IMR-90 (cell line): ENCODE measurements at regions not wholly inside any gene's neighbourhood (a gene's known extent, or its start where the extent isn't known, plus 50 kb on each side); places are given as distances from the start of the nearest gene placed in this dataset.

ENCODE experiments used
- BHLHE40 ChIP-seq: fragments of 150-350 bp; IDR thresholded peaks from 2 replicates; pipeline ENCODE4 v1.6.1; 2016; ENCODE audit warnings: mild to moderate bottlenecking, low read depth, low read length
- FOS ChIP-seq: fragments of 150-350 bp; IDR thresholded peaks from 2 replicates; pipeline ENCODE4 v1.6.1; 2016; ENCODE audit warnings: low read depth, low read length
- POLR2A ChIP-seq: IDR thresholded peaks from 2 replicates; pipeline ENCODE4 v1.6.1; 2012; ENCODE audit warnings: mild to moderate bottlenecking, low read depth, low read length
- RAD21 ChIP-seq: IDR thresholded peaks from 2 replicates; pipeline ENCODE4 v1.6.1; 2012; ENCODE audit warnings: low read length, improper control_type of control experiment
- RCOR1 ChIP-seq: IDR thresholded peaks from 2 replicates; pipeline ENCODE4 v1.6.1; 2012; ENCODE audit warnings: mild to moderate bottlenecking, low read length, improper control_type of control experiment; ENCODE audit not compliant: insufficient replicate concordance
- RFX5 ChIP-seq: IDR thresholded peaks from 2 replicates; pipeline ENCODE4 v1.8.0; 2012; ENCODE audit warnings: low read depth, mild to moderate bottlenecking, low read length, moderate library complexity
- SMC3 ChIP-seq: fragments of 150-350 bp; IDR thresholded peaks from 2 replicates; pipeline ENCODE4 v1.6.1; 2016; ENCODE audit warnings: low read depth, mild to moderate bottlenecking, antibody characterized with exemption, low read length, moderate library complexity
- TF ChIP-seq, protein P1 (sequence below): conservative IDR thresholded peaks from 2 replicates; pipeline ENCODE4 v1.5.1; 2012; ENCODE audit warnings: mild to moderate bottlenecking, low read depth, low read length, improper control_type of control experiment
- TF ChIP-seq, protein P2 (sequence below): fragments of 150-350 bp; IDR thresholded peaks from 2 replicates; pipeline ENCODE4 v1.6.1; 2016; ENCODE audit warnings: low read depth, mild to moderate bottlenecking, low read length, moderate library complexity, borderline replicate concordance
- TF ChIP-seq, protein P3 (sequence below): fragments of 150-350 bp; IDR thresholded peaks from 2 replicates; pipeline ENCODE4 v1.6.1; 2017; ENCODE audit warnings: mild to moderate bottlenecking, antibody characterized with exemption, low read length, low read depth

DNA sequence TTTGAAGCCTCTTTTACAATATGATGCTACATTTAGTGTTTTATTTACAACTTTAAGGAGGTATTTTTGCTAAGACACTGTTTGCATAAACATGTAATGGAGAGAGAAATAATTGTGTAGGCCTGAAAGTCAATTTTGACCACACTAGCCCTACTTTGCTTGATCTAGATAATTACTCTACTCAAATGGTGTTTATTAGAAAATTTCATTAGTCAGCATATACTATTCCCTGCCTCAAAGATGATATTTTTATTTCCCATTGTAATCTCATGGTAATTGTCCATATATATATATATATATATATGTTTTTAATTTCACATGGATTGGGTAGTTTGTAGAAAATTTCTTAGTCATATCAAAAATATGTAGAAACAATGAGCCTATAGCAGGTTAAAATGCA, 632.2 kb downstream of the SATB2 start:
- TF ChIP-seq, protein P1, sequence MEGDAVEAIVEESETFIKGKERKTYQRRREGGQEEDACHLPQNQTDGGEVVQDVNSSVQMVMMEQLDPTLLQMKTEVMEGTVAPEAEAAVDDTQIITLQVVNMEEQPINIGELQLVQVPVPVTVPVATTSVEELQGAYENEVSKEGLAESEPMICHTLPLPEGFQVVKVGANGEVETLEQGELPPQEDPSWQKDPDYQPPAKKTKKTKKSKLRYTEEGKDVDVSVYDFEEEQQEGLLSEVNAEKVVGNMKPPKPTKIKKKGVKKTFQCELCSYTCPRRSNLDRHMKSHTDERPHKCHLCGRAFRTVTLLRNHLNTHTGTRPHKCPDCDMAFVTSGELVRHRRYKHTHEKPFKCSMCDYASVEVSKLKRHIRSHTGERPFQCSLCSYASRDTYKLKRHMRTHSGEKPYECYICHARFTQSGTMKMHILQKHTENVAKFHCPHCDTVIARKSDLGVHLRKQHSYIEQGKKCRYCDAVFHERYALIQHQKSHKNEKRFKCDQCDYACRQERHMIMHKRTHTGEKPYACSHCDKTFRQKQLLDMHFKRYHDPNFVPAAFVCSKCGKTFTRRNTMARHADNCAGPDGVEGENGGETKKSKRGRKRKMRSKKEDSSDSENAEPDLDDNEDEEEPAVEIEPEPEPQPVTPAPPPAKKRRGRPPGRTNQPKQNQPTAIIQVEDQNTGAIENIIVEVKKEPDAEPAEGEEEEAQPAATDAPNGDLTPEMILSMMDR = no peak
- TF ChIP-seq POLR2A (no peak), BHLHE40 (no peak), SMC3 (no peak), RCOR1 (no peak), RAD21 (no peak), FOS (no peak), RFX5 (no peak)
- TF ChIP-seq, protein P2, sequence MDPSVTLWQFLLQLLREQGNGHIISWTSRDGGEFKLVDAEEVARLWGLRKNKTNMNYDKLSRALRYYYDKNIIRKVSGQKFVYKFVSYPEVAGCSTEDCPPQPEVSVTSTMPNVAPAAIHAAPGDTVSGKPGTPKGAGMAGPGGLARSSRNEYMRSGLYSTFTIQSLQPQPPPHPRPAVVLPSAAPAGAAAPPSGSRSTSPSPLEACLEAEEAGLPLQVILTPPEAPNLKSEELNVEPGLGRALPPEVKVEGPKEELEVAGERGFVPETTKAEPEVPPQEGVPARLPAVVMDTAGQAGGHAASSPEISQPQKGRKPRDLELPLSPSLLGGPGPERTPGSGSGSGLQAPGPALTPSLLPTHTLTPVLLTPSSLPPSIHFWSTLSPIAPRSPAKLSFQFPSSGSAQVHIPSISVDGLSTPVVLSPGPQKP = no peak
- TF ChIP-seq, protein P3, sequence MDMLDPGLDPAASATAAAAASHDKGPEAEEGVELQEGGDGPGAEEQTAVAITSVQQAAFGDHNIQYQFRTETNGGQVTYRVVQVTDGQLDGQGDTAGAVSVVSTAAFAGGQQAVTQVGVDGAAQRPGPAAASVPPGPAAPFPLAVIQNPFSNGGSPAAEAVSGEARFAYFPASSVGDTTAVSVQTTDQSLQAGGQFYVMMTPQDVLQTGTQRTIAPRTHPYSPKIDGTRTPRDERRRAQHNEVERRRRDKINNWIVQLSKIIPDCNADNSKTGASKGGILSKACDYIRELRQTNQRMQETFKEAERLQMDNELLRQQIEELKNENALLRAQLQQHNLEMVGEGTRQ = no peak
